22Rv1 (cell line): ENCODE measurements at regions not wholly inside any gene's neighbourhood (a gene's known extent, or its start where the extent isn't known, plus 50 kb on each side); places are given as distances from the start of the nearest gene placed in this dataset.

Experiments used
- H3K27ac ChIP-seq: fragments of 450-650 bp; 2 replicates; pipeline ENCODE4 v1.5.1; 2017
- CTCF ChIP-seq: fragments of 450-650 bp; IDR thresholded peaks from 2 replicates; pipeline ENCODE4 v1.5.1; 2017; ENCODE audit warnings: mild to moderate bottlenecking
- ZFX ChIP-seq: fragments of 450-650 bp; IDR thresholded peaks from 2 replicates; pipeline ENCODE4 v1.6.1; 2017; ENCODE audit warnings: antibody characterized with exemption, borderline replicate concordance

- TF ChIP-seq ZFX (no peak), CTCF (no peak)
- no peak overlapping the region for H3K27ac ChIP-seq
These were observed 90.4 kb upstream of the VCX3B start for GRCh38 chrX:8374041-8374825.

- no peak overlapping the region for H3K27ac ChIP-seq
- TF ChIP-seq CTCF (no peak), ZFX (no peak)
These were observed 87.6 kb upstream of the VCX3B start for GRCh38 chrX:8377041-8377440.

- TF ChIP-seq ZFX: no peak
- TF ChIP-seq CTCF: no peak
- H3K27ac ChIP-seq: no peak overlapping the region
These were observed 73.9 kb upstream of the VCX3B start for GRCh38 chrX:8390771-8391170.

GRCh38 chrX:8403988-8404387 is 60.6 kb upstream of the VCX3B start:
- TF ChIP-seq ZFX (no peak), CTCF (no peak)
- no peak overlapping the region for H3K27ac ChIP-seq

GRCh38 chrX:8404471-8404870 is 60.2 kb upstream of the VCX3B start:
- no peak overlapping the region for H3K27ac ChIP-seq
- TF ChIP-seq CTCF (no peak), ZFX (no peak)

GRCh38 chrX:8404926-8405325 is 59.7 kb upstream of the VCX3B start:
- TF ChIP-seq ZFX (no peak), CTCF (no peak)
- H3K27ac ChIP-seq: no peak overlapping the region

- no peak overlapping the region for H3K27ac ChIP-seq
- TF ChIP-seq CTCF (no peak), ZFX (no peak)
These were observed 59.0 kb upstream of the VCX3B start for GRCh38 chrX:8405631-8406030.
